ENCODE measurements at regions not wholly inside any gene's neighbourhood (a gene's known extent, or its start where the extent isn't known, plus 50 kb on each side); places are given as distances from the start of the nearest gene placed in this dataset.

DNA sequence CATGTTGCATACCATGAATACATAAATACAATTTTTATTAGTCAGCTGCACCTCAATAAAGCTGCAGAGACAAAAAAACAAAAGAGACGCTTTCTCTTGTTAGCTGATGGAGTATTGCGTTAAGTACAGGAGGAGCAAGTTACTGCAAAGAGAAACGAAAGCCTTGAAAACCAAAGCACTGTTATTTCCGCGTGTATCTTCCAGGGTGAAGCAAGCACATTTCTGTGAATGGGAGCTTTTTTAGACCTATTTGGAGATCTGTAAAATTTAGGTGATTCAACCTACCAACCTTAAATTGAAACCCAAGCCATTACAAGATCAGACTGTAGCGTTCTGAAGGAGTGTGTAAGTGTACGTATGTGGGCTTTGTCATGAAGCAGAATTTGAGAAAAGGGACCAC lies 390.4 kb downstream of the SOX9 start:
- DNase-seq = no peak

DNA sequence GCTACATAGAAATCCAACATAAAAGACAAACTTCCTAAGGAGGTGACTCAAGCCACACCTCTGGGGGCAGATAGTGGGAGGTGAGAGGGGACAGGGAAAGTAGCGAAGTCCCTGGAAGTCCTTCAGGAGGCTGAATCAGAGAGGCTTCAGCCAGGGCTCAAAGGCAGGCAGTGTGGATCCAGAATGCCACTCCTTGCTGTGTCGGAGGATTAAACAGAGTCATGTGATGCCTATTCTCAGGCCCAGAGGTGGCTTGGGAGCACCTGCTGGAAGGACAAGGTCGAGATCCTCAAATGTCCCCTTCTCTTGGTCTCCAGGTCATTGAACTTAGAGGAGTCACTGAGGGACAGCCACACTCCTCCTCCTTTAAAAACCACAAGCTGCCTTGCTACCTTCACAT lies 391.1 kb downstream of the SOX9 start:
- no peak for DNase-seq

DNA sequence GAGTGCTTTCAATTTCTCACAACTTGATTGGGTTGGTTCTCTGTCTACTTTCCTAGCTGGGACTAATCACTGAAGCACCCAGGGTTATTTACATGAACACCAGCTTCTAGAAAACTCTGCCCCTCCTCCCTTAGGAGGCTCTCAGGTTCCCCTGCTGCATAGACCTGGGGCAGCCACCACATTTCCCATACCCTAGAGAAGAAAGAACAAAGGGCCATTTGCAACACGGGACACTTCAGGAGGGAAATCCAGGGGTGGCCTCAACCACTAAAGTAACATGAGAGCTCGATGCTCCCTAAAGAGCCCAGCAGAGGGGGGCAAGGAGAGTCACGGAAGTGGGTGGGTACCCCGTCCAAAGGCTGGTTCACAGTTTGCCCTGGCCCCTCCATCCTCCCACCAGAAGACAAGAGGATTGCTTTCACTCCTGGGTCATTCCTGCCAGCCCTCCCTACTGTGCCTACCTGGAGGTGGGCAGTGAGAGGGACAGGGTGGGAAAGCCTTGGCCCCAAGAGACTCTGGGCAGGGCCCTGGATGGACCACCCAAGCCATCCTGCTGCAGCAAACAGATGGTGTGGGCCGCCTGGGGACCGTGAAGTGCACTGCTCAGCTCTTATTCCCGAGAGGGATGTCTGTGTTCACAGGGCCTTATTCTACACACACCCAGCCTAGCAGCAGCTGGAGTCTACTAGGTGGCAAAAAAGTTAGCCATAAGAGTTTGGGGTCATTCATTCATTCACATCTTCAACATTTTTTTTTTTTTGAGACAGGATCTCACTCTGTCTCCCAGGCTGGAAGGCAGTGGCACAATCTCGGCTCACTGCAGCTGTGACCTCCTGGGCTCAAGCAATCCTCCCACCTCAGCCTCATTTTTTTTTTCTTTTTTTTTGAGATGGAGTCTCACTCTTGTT lies 392.1 kb downstream of the SOX9 start:
- DNase-seq = no peak

GRCh38 chr17:72514321-72514861 lies 393.6 kb downstream of the SOX9 start:
- DNase-seq = no peak

- no peak for DNase-seq
Measured at GRCh38 chr17:72514891-72515290, 394.1 kb downstream of the SOX9 start.

GRCh38 chr17:72515291-72516065 lies 394.7 kb downstream of the SOX9 start:
- no peak for DNase-seq

- no peak for DNase-seq
Measured at GRCh38 chr17:72516772-72517399, 396.1 kb downstream of the SOX9 start.

- no peak for DNase-seq
Measured at GRCh38 chr17:72517413-72518158, 396.8 kb downstream of the SOX9 start.

- no peak for DNase-seq
Measured at GRCh38 chr17:72518159-72518732, 397.4 kb downstream of the SOX9 start.

GRCh38 chr17:72518753-72519597 lies 398.2 kb downstream of the SOX9 start:
- no peak for DNase-seq

GRCh38 chr17:72519598-72519936 lies 398.7 kb downstream of the SOX9 start:
- no peak for DNase-seq

GRCh38 chr17:72520665-72521303 lies 400.0 kb downstream of the SOX9 start:
- no peak for DNase-seq

DNA sequence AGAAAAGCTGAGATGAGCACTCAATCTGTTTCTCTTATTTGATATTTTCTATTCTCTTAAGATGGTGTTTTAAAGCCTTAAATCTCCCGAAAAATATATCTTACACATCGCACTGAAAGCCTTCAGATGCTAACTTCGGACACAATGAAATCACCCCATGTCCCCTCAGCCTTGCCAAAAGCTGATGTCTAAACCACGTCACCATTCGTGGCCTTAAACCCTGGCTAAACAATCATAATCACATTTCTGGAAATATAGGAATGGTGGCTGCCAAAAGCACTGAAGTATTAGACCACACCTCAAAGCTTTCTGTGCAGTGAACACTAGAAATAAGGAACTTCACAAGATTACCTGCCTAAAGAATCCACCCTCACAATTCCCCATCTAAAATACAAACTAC lies 402.7 kb downstream of the SOX9 start:
- no peak for DNase-seq

DNA sequence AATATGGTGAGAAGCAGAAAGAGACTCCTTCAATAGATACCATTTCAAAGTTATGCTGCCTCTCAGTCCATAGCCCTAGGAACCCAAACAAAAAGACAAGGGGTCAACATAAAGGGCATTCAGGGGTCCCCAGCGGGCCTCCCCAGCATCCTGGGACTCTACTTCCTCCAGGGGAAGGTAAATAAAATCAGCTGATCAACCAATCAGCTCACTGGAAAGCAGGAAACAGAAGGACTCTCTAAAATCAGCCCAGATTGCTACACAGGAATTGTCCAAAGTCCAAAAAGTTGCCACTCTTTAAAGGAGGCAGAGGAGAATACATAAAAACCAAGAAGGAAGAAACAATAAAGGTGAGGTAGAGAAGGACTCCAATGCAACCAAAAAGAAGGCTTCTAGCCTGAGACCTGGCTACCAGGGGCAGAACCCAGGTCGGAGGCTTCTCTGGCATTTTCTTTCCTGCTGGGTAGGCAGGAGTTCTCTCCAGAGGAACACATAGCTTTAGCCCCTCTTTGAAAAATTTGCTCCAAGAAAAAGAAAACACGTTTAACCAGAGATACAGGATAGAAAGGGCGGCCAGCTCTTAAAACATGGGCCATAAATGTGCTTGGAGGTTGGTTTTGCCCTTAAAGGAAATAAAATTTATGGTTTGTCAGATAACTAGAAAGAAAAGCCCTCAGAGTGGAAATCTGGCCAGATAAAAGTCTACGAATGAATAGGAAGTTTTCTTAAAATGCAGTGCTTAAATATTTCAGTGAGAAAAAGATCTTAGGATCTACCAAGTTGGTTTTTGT lies 404.6 kb downstream of the SOX9 start:
- DNase-seq = no peak

GRCh38 chr17:72526769-72527168 lies 405.9 kb downstream of the SOX9 start:
- DNase-seq = no peak

DNA sequence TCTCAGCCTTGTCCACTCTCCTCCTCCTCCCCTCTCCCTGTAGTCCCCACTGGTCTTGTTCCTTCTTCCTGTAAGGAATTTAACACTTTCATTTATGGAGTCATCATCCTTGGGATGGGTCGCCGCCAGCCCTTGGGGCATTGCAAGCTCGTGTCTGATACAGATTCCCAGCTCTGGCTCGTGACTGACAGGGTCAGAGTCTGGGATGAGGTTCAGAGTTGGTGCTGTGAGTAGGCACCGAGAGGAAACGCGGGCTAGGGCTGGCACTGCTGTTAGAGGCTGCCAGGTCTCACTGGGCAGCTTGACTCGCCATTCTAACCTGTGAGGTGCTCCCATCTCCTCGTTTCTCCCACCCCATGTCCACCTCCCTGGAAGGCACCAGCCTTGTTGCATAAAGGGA lies 407.0 kb downstream of the SOX9 start:
- DNase-seq = no peak

DNA sequence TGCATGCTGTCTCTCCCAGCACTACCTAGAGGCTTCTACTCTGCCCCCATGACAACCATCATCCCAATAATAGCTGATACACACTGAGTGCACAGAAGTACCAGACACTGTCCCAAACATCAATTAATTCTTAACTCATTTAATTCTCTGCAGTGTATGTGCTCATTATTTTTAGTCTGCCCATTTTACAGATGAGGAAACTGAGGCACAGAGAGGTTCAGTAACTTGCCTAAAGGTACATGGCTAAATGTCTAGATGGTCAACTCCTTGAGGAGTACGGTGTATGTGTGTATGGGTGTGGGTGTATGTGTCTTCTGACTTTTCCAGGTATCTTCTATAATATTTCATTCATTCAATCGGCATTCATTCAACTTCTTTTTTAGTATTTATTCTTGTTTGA lies 407.9 kb downstream of the SOX9 start:
- no peak for DNase-seq

- DNase-seq = no peak
Measured at GRCh38 chr17:72529386-72529785, 408.6 kb downstream of the SOX9 start.

GRCh38 chr17:72530454-72530853 lies 409.6 kb downstream of the SOX9 start:
- no peak for DNase-seq

DNA sequence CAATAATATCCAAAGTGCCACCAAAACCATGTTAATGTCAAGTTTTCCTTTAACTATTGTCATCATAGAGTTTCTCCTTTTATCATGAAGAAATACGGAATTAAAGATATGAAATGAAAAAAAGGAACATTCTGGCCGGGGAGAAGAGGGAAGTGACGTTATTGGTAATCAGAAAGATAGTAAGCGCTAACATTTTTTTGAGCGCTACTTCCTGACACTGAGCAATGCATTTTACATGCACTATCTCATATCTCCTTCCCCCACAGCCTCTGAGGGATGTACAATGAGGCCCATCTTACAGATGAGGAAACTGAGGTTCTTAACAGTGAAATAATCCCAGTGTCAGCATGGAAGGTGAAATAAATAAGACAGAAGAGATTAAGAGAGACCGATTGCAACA lies 410.9 kb downstream of the SOX9 start:
- DNase-seq = no peak

All from CD4-positive, alpha-beta T cell treated with Interleukin-1 beta for 1 hour (primary cell).